AG08395 (cell line): ENCODE measurements at regions not wholly inside any gene's neighbourhood (a gene's known extent, or its start where the extent isn't known, plus 50 kb on each side); places are given as distances from the start of the nearest gene placed in this dataset.
"Not testable (repeated sequence)": the region's sequence is repeated elsewhere in the genome, so short reads cannot be mapped to it uniquely, and the experiment has no call there.

Source experiments
- DNase-seq: peaks from one replicate; pipeline ENCODE4 v3.0.0; 2012; ENCODE audit warnings: mixed read lengths, low spot score

- peak; percentile 58 for DNase-seq
Measured at GRCh38 chr17:30586818-30587595, 109.8 kb downstream of the GOSR1 start.

GRCh38 chr17:30584810-30585209 is 107.6 kb downstream of the GOSR1 start:
- DNase-seq: no peak

GRCh38 chr17:30580916-30581315 is 103.7 kb downstream of the GOSR1 start:
- no peak for DNase-seq

GRCh38 chr17:30579610-30580315 is 102.6 kb downstream of the GOSR1 start:
- DNase-seq: no peak

DNA sequence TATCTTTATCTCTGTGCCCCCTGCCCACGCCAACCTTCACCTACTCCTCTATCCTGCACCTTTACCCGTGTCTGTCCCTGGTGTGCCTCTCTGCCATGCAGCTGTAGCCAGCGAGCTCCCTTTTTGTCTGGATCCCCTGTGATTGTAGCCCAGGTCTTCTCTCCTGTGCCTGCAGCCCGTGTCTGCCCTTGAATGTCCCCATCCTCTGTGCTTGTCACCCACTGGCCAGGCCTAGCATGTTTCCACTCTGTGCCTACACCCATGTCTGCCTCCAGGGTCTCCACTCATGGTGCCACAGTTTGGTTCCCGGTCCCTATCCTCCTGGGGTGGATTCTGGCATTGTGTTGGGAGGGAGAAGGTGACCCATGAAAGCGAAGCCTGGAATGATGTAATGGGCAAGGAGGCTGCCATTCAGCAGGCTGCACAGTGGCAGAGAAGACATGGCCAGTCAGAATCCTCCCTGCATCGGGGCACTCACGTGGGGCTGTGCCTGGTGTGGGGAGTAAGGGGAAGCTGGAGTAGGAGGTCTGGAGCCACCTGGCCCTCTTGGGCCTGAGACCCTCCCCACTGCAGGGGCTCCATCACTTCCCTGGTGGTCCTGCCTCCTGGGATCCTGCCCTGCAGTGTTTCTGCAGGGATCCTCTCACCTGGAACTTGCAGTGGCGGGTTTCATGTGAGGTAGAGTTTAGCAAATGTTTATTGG is 101.0 kb downstream of the GOSR1 start:
- DNase-seq: not testable (repeated sequence)
